Ramos (cell line): ENCODE measurements at regions not wholly inside any gene's neighbourhood (a gene's known extent, or its start where the extent isn't known, plus 50 kb on each side); places are given as distances from the start of the nearest gene placed in this dataset.

Experiments
- in situ Hi-C: fragments of 300-500 bp; cut with MboI; formaldehyde crosslinking; loops from one replicate; pipeline ENCODE4 v1.14.3; 2022; ENCODE audit warnings: low sequenced_read_pairs; ENCODE audit not compliant: unreplicated experiment

- in situ Hi-C loops: no loop called here
Observed at GRCh38 chr2:9107168-9108025, 99.2 kb upstream of the ASAP2 start.

- in situ Hi-C loops: no loop called here
Observed at GRCh38 chr2:9106338-9107167, 100.1 kb upstream of the ASAP2 start.

GRCh38 chr2:9105601-9106337 is 100.8 kb upstream of the ASAP2 start:
- in situ Hi-C loops: no loop called here

GRCh38 chr2:9103663-9104277 is 100.3 kb upstream of the MBOAT2 start:
- in situ Hi-C loops: no loop called here

GRCh38 chr2:9102861-9103662 is 99.6 kb upstream of the MBOAT2 start:
- in situ Hi-C loops: no loop called here

GRCh38 chr2:9101763-9102425 is 98.4 kb upstream of the MBOAT2 start:
- in situ Hi-C loops: no loop called here

- in situ Hi-C loops: no loop called here
Observed at GRCh38 chr2:9100080-9100876, 96.8 kb upstream of the MBOAT2 start.

GRCh38 chr2:9099341-9099751 is 95.9 kb upstream of the MBOAT2 start:
- in situ Hi-C loops: no loop called here

- in situ Hi-C loops: no loop called here
Observed at GRCh38 chr2:9097892-9098291, 94.4 kb upstream of the MBOAT2 start.

GRCh38 chr2:9097239-9097638 is 93.8 kb upstream of the MBOAT2 start:
- in situ Hi-C loops: no loop called here

- in situ Hi-C loops: no loop called here
Observed at GRCh38 chr2:9096761-9097160, 93.3 kb upstream of the MBOAT2 start.

- in situ Hi-C loops: no loop called here
Observed at GRCh38 chr2:9095690-9096089, 92.2 kb upstream of the MBOAT2 start.

GRCh38 chr2:9095226-9095625 is 91.7 kb upstream of the MBOAT2 start:
- in situ Hi-C loops: no loop called here

- in situ Hi-C loops: no loop called here
Observed at GRCh38 chr2:9094117-9094516, 90.6 kb upstream of the MBOAT2 start.

- in situ Hi-C loops: no loop called here
Observed at GRCh38 chr2:9093324-9093723, 89.8 kb upstream of the MBOAT2 start.

- in situ Hi-C loops: no loop called here
Observed at GRCh38 chr2:9092383-9093282, 89.1 kb upstream of the MBOAT2 start.

- in situ Hi-C loops: no loop called here
Observed at GRCh38 chr2:9091811-9092210, 88.3 kb upstream of the MBOAT2 start.
